ENCODE measurements at regions not wholly inside any gene's neighbourhood (a gene's known extent, or its start where the extent isn't known, plus 50 kb on each side); places are given as distances from the start of the nearest gene placed in this dataset.

DNA sequence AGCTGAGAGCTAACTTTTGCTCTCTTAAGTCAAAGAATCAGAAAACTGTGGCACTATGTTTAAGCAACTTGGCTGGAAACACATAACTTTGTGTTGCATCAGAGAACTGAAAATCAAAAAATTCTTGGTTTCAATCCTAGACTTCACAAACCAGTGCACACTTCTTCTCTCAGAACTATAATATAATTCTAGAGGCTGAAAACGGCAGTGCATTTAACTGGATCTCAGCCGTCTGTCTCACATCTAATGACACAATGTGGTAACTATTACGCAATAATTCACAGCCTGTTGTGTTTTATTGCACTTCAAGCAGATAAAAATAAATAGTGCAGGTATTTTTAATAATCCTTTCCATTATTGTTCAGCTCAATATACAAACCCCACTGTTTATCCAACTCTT, 260.6 kb upstream of the DIAPH2 start:
- DNase-seq (ENCODE audit: low read depth): peak; percentile 33
- TF ChIP-seq CTCF (conservative IDR thresholded peaks at IDR 0.05; ENCODE audit: low read depth, low read length): no peak
- H3K4me3 ChIP-seq (ENCODE audit: low read depth, low read length): no peak overlapping the region

DNA sequence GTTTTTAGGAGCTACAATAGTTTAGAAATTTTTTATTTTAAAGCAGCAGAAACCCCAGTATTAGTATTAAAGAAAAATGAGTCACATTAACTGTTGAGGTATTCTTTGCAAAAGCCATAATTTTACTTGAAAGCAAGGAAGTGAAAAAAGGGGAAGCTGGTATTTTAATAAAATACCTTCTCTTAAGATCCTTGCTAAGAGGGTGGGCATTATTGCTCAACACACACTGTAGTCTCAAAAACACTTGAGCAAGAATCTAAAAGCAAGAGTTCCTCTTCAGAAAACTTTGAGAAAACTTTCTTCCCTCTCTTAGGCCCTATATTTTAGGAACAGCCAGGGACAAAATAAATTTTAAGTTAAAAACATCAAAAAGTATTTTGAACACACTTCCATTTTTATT, 259.4 kb upstream of the DIAPH2 start:
- H3K4me3 ChIP-seq (ENCODE audit: low read depth, low read length): no peak overlapping the region
- no peak for TF ChIP-seq CTCF (conservative IDR thresholded peaks at IDR 0.05; ENCODE audit: low read depth, low read length)
- no peak for DNase-seq (ENCODE audit: low read depth)

GRCh38 chrX:96430756-96431455, 253.7 kb upstream of the DIAPH2 start:
- no peak for TF ChIP-seq CTCF (conservative IDR thresholded peaks at IDR 0.05; ENCODE audit: low read depth, low read length)
- DNase-seq (ENCODE audit: low read depth): no peak
- no peak overlapping the region for H3K4me3 ChIP-seq (ENCODE audit: low read depth, low read length)

- DNase-seq (ENCODE audit: low read depth): no peak
- no peak overlapping the region for H3K4me3 ChIP-seq (ENCODE audit: low read depth, low read length)
- TF ChIP-seq CTCF (conservative IDR thresholded peaks at IDR 0.05; ENCODE audit: low read depth, low read length): no peak
These were observed 252.0 kb upstream of the DIAPH2 start for GRCh38 chrX:96432647-96433046.

GRCh38 chrX:96433409-96434077, 251.1 kb upstream of the DIAPH2 start:
- no peak overlapping the region for H3K4me3 ChIP-seq (ENCODE audit: low read depth, low read length)
- no peak for DNase-seq (ENCODE audit: low read depth)
- no peak for TF ChIP-seq CTCF (conservative IDR thresholded peaks at IDR 0.05; ENCODE audit: low read depth, low read length)

DNA sequence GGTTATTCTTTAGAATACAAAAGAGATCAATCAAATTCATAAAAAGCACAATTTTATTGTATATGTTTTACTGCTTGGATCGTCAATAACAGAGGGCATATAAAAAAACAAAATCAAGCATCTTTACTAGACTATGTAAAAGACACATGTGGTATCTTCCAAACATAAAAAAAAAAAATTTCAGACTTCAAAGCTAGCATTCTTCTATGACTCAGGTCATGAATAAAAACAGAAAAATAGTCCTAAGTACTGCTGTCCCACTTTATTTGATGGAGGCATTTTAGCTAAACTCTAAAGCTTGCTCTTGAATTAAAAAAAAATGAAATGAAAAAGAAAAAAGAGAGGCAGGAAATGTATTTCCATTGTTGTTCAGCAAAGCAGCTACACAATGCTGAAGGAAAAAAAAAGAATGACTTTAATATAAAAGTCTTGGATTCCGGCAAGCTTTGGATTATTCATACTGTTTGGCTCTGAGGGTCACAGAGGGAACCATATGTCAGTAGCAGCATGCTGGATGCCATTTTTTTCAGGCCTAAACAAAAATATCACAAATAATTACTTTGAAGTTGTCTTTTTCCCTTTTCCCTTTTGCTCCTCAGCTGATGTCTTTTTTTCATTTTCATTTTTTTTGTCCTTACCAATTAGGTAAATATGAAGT, 249.1 kb upstream of the DIAPH2 start:
- TF ChIP-seq CTCF (conservative IDR thresholded peaks at IDR 0.05; ENCODE audit: low read depth, low read length): no peak
- H3K4me3 ChIP-seq (ENCODE audit: low read depth, low read length): no peak overlapping the region
- no peak for DNase-seq (ENCODE audit: low read depth)
